ENCODE measurements at regions not wholly inside any gene's neighbourhood (a gene's known extent, or its start where the extent isn't known, plus 50 kb on each side); places are given as distances from the start of the nearest gene placed in this dataset.

DNA sequence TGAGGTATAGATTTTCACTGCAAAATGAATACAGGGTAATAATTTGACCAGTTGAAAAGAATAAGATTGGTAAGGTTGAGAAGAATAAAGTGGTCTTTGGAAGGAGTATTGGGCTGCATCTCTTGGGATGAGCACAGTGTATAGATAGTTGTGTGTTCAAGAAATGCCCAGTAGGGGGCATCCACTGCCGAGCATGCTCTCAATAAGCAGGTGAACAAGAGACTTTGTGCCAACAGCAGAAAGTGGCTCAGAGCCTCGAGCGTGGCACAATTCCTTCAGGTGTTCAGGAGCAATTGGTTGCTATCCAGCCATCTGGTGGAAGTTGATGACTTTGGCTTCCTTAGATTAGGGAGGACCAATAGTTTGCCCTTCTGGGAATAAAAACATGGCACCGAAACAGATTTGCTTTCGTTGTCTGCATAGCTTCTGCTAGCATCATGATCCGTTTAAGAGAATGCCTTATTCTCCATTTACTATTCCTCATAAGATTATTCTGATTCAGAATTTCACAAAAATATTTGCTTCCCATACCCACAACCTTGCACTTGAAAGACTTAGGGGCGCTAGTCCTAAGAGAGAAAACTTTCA lies 258.1 kb upstream of the NEIL3 start:
- DNase-seq, result no peak

DNA sequence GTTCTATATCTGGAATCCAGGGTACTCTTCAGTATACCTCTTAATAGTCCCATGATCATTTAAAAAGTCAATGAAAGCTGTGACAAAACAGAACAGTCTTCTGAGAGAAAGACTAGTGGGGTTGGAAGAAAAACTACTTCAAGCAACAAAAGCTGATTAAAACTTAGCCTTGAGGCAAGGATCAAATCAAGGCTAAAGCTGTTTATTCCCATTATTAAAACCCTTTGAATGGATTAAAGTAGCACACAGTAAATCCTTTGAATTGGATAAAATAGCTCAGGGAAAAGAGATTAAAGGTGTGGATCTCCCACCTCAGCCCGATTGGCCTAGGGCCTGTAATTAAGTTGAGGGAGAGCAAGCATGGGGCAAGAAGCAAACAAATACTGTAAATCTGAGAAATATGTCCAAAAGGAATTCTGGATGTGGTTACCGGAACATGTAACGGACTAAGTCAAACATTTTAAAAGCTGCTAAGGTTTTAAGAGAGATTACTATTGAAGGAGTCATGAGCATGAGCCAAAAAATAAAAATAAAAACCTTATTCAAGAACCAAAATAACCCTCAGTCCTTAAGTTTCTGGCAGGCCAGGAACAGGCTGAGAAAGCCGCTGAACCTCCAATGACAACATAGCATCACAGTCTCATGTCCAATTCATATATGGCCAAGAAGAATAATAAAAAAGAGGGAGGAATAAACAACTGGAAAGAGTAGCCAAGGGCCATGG lies 257.3 kb upstream of the NEIL3 start:
- DNase-seq, result no peak

- DNase-seq, result no peak
Observed at GRCh38 chr4:177057186-177057585, 252.5 kb upstream of the NEIL3 start.

- no peak for DNase-seq
Observed at GRCh38 chr4:177064116-177064515, 245.6 kb upstream of the NEIL3 start.

DNA sequence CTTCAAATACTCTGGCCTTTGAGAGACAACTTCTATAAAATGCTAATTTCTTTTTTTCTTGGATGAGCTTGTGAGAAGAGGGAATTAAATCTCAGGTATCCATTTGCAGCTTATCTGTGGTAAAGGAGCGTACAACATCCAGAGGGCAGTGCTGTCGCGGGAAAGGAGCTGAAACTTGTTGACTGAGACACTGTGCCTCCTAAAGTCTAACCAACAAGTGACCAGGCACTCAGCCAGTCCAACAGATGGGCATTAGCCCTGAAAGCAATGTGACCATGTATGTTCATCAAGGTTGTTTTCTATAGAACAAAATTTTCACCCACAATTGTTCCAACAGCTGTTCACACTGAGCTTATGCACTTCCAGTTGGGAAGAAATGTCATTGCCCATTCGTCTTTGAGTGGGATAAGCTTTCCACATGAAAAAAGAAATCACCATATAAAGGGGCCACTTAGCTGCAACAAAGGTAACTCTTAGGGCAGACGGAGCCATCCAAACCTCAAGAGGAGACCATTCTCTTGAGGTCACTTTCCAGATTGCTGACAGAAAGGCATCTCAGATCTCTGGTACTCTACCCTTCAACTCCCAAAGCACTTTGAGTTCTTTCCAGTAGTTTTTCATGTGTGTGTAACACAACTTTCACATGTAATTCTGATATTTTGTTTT lies 244.8 kb upstream of the NEIL3 start:
- no peak for DNase-seq

- DNase-seq, result no peak
Observed at GRCh38 chr4:177066746-177067145, 242.9 kb upstream of the NEIL3 start.

GRCh38 chr4:177070533-177071058 lies 239.1 kb upstream of the NEIL3 start:
- DNase-seq, result no peak

GRCh38 chr4:177077095-177077971 lies 232.3 kb upstream of the NEIL3 start:
- no peak for DNase-seq

DNA sequence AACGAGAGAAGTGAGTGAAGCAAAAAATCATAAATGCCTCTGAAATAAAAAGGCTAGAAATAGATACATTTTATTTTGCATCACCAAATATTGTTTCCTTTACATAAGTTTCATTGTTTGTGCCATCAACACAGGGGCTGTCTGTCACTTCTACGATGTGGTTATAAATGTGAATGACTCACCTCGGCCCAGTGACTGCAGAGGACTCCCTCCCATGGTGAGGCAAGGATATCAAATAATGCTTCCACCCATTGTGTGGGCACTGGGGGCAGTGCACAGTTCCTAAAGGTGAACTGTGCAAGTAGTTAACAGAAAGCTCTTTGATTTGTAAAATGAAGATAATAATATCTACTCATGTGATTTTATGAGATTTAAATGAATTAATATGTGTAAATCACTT lies 230.3 kb upstream of the NEIL3 start:
- DNase-seq, result no peak

DNA sequence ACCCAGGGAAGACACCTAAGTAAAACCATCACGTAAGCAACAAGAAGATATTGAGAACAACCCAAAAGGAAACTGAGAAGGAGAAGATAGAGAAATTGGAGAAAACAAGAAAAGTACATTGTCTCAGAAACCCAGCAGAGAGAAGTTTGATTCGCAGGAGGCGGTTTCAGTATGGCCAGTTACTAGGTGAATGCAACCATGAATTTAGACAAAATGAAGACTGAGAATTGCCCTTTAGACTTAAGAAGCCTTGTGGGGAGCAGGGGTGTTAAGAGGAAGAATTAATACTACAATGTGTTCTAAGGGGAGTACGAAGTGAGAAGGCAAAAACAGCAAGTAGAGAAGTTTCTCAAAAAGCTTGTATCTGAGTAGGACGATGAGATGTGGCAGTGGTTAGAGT lies 229.3 kb upstream of the NEIL3 start:
- no peak for DNase-seq

- DNase-seq, result no peak
Observed at GRCh38 chr4:177087060-177087459, 222.6 kb upstream of the NEIL3 start.

GRCh38 chr4:177087499-177087898 lies 222.2 kb upstream of the NEIL3 start:
- DNase-seq, result no peak

DNA sequence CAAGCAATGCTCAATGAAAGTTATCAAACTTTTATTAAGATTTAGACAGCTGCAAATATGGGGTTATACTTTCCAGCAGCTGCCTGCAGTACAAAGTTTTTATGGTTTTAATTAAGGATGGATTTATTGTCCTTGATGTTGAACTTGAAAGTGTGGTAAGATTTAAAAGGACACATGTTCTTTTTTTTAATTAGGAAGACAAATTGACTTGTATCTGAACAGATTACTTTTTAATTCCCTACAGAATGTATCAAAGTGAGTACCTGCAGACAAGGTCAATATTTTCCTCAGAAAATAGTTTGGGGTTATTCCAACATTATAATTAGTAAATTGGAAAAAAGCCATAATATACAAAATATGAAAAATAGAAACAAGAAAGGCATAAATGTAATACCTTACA lies 218.2 kb upstream of the NEIL3 start:
- DNase-seq, result no peak

DNA sequence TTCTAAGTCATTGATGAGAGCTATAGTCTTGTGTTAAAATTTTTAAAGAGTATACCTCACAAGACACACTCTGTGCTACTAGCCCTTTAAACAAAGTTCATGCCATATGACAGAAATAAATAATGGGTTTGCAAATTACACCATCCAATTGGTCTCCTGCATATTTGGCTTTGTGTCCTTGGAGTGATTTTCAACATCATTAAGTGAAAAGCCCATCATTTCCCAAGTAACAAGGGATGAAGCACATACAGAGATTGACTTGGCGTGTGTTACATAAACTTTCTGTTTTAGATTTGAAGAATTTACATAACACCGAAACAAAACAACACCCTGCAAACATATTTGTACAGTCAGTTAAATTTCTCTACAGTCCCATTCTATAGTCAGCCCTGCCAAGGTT lies 216.9 kb upstream of the NEIL3 start:
- DNase-seq, result no peak

DNA sequence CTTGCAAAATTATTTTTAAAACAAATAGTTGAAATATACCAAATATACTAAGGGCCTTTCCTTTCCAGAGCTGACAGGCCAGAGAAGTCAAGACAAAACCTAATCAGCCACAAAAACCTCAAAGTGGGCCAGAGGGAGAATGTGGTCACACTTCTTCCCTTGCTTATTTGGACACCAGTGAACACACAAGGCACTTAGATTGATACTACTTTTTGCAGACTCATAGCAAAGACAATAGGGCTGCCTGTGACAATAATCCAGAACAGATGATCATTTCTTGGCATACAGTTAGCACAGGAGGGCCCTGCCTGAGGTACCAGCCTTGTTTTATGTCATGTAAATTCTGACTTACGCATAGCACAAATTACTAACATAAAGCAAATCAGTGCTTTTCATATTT lies 215.7 kb upstream of the NEIL3 start:
- no peak for DNase-seq

- no peak for DNase-seq
Observed at GRCh38 chr4:177097291-177097690, 212.4 kb upstream of the NEIL3 start.

GRCh38 chr4:177099211-177099610 lies 210.5 kb upstream of the NEIL3 start:
- no peak for DNase-seq

DNA sequence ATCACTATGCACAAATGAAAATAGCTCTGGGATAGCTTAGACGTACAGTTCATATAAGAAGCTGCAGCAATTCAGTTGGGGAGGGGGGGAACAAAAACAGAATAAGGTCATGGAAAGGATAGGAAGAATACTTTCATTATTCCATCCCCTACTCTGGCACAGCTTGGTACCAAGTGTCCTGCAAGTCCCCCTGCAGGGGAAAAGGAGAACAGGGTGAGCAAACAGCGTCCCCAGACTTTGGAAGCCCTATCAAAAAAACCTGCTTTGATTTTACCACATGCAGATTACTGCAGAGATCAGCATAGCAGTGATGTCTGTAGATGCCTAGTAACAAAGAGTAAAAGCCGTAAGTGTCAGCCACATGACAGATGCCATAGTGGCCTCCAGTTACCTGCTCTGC lies 209.4 kb upstream of the NEIL3 start:
- no peak for DNase-seq

DNA sequence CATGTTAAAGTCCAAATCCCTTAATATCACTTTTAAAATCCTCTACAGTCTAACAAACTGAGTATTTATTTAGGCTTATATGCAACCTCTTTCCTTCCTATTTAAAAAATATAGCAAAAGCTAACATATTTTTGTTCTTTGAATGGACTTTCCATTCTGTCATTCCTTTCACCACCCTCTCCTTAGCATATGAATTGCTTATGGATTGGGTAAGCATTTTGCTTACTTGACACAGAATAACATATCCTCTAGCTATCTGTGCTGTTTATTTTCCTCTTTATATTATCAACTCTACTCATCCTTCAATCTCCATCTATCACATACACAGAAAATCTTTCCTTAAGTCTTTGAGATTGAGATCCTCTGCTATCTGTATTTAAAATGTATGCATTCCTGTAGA lies 206.1 kb upstream of the NEIL3 start:
- DNase-seq, result no peak

DNA sequence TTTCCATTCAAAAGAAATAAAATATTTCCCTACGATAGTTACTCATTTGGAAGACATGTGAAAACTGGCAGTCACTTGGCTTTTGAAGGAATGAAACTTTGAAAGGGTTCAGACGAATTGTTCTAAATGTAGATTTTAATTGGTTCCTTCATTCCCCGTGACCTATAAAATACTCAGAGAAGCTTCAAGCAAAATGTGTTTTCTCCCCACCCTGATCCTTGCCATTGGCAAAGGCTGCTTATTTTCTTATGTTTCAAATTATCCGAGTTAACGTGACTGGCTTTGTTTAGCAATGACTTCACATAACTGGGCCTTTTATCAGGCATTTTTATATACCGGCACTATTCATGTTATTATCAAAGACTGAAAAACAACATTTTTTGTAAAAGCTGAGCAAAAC lies 204.1 kb upstream of the NEIL3 start:
- no peak for DNase-seq

GRCh38 chr4:177107288-177107921 lies 202.3 kb upstream of the NEIL3 start:
- DNase-seq, result no peak

DNA sequence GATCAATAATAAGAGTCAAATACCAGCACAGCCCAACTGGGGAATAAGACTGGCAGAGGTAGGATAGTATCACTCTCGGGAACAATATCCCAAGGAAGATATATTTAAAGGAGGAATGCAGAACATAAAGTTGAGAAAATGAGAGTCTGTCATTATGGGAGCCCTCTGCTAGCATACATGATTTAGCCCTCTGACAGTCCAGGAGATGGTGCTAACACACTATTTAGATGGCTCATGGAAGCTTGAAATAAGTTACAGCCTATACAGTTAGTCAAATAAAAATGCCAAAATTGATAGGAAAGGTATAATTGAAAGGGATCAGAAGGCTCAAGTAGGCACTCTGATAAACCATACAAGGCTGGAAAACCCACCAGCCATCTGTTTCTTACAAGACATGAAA lies 201.0 kb upstream of the NEIL3 start:
- DNase-seq, result no peak
